Astrocyte (in vitro differentiated cells and primary cell): ENCODE measurements at regions not wholly inside any gene's neighbourhood (a gene's known extent, or its start where the extent isn't known, plus 50 kb on each side); places are given as distances from the start of the nearest gene placed in this dataset.

ENCODE experiments used
- DNase-seq: peaks from one replicate; pipeline ENCODE4 v3.0.0-alpha.2; 2010; ENCODE audit warnings: low read depth
- FAIRE-seq: peaks from 2 replicates; lab custom pipeline; 2011; peaks lifted over from hg19 to GRCh38; lab: Jason Lieb, UNC
- H2AFZ ChIP-seq: 2 replicates; pipeline ENCODE4 v1.6.0; 2012; ENCODE audit warnings: low read depth, low read length, inconsistent platforms
- H3K27ac ChIP-seq: 2 replicates; pipeline ENCODE4 v1.5.1; 2011; ENCODE audit warnings: low read depth, low read length, inconsistent platforms
- H3K27me3 ChIP-seq: 2 replicates; pipeline ENCODE4 v1.6.0; 2011; ENCODE audit warnings: low read length, inconsistent platforms; ENCODE audit not compliant: insufficient read depth
- H3K36me3 ChIP-seq: 2 replicates; pipeline ENCODE4 v1.5.1; 2011; ENCODE audit warnings: low read length, inconsistent platforms; ENCODE audit not compliant: insufficient read depth
- H3K4me1 ChIP-seq: 2 replicates; pipeline ENCODE4 v1.5.1; 2011; ENCODE audit warnings: low read length, inconsistent platforms; ENCODE audit not compliant: insufficient read depth
- H3K4me2 ChIP-seq: 2 replicates; pipeline ENCODE4 v1.6.0; 2012; ENCODE audit warnings: low read length, inconsistent platforms
- H3K4me3 ChIP-seq: 2 replicates; pipeline ENCODE4 v1.5.1; 2011; ENCODE audit warnings: low read depth, mild to moderate bottlenecking, low read length, inconsistent platforms; ENCODE audit not compliant: insufficient read depth
- H3K79me2 ChIP-seq: 2 replicates; pipeline ENCODE4 v1.6.0; 2012; ENCODE audit warnings: mild to moderate bottlenecking, low read length, inconsistent platforms; ENCODE audit not compliant: insufficient read depth
- H3K9ac ChIP-seq: 2 replicates; pipeline ENCODE4 v1.6.0; 2012; ENCODE audit warnings: mild to moderate bottlenecking, low read length, inconsistent platforms
- H3K9me3 ChIP-seq: 2 replicates; pipeline ENCODE4 v1.5.1; 2012; ENCODE audit warnings: low read depth, mild to moderate bottlenecking, low read length, inconsistent platforms; ENCODE audit not compliant: insufficient read depth
- H4K20me1 ChIP-seq: 2 replicates; pipeline ENCODE4 v1.6.0; 2012; ENCODE audit warnings: low read length, inconsistent platforms; ENCODE audit not compliant: insufficient read depth
- H3K27ac Mint-ChIP-seq: one replicate; pipeline ENCODE4 v1.8.0; 2021; ENCODE audit warnings: mild to moderate bottlenecking, mixed read lengths; ENCODE audit not compliant: unreplicated experiment
- H3K27me3 Mint-ChIP-seq: one replicate; pipeline ENCODE4 v1.8.0; 2021; ENCODE audit warnings: low read depth, mixed read lengths; ENCODE audit not compliant: unreplicated experiment
- H3K36me3 Mint-ChIP-seq: one replicate; pipeline ENCODE4 v1.8.0; 2021; ENCODE audit warnings: low read depth, mixed read lengths; ENCODE audit not compliant: unreplicated experiment
- H3K4me1 Mint-ChIP-seq: one replicate; pipeline ENCODE4 v1.8.0; 2021; ENCODE audit warnings: low read depth, mixed read lengths; ENCODE audit not compliant: unreplicated experiment
- H3K4me3 Mint-ChIP-seq: one replicate; pipeline ENCODE4 v1.8.0; 2021; ENCODE audit warnings: mild to moderate bottlenecking, moderate library complexity, mixed read lengths; ENCODE audit not compliant: unreplicated experiment
- H3K9me3 Mint-ChIP-seq: one replicate; pipeline ENCODE4 v1.8.0; 2021; ENCODE audit warnings: mild to moderate bottlenecking, mixed read lengths; ENCODE audit not compliant: unreplicated experiment
- EZH2 ChIP-seq: IDR thresholded peaks from 2 replicates; pipeline ENCODE4 v1.6.1; 2012; ENCODE audit warnings: mild to moderate bottlenecking, low read length, inconsistent platforms; ENCODE audit not compliant: insufficient read depth
- TF ChIP-seq, protein P1 (sequence below): IDR thresholded peaks from 2 replicates; pipeline ENCODE4 v1.5.1; 2011; ENCODE audit warnings: low read depth, mild to moderate bottlenecking, inconsistent platforms, low read length, moderate library complexity; ENCODE audit not compliant: insufficient read depth

DNA sequence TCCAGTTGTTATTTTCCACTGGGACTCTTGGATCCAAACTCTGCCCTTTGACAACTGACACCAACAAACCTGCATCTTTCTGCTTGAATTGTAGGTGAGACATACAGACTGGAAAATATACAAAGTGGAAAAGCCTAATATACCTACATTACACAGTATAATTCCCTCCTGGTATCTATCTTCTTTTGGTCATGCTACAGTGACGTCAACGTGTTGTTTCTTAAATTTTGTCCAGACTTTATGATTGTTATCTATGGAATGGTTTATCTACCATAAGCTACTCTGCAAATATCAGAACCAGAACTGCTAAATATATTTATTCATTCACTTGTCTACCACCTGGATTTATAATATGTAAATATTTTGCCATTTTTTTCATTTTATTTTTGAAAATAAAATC, 264.3 kb upstream of the ZPLD1 start:
- Mint-ChIP-seq H3K27ac (no peak overlapping the region), H3K36me3 (no peaks in the 10 kb centered on the region), H3K9me3 (no peaks in the 10 kb centered on the region), H3K27me3 (no peaks in the 10 kb centered on the region), H3K4me3 (no peak overlapping the region), H3K4me1 (peaks cover 2% of the 10 kb centered on the region)
- Histone ChIP-seq H3K27me3 (no peaks in the 10 kb centered on the region), H3K4me3 (no peak overlapping the region), H2AFZ (no peak overlapping the region), H3K4me1 (peaks cover 20% of the 10 kb centered on the region), H3K27ac (no peak overlapping the region), H3K79me2 (no peaks in the 10 kb centered on the region), H3K36me3 (no peaks in the 10 kb centered on the region), H4K20me1 (no peaks in the 10 kb centered on the region), H3K9ac (no peak overlapping the region), H3K4me2 (no peak overlapping the region), H3K9me3 (no peaks in the 10 kb centered on the region)
- TF ChIP-seq, protein P1, sequence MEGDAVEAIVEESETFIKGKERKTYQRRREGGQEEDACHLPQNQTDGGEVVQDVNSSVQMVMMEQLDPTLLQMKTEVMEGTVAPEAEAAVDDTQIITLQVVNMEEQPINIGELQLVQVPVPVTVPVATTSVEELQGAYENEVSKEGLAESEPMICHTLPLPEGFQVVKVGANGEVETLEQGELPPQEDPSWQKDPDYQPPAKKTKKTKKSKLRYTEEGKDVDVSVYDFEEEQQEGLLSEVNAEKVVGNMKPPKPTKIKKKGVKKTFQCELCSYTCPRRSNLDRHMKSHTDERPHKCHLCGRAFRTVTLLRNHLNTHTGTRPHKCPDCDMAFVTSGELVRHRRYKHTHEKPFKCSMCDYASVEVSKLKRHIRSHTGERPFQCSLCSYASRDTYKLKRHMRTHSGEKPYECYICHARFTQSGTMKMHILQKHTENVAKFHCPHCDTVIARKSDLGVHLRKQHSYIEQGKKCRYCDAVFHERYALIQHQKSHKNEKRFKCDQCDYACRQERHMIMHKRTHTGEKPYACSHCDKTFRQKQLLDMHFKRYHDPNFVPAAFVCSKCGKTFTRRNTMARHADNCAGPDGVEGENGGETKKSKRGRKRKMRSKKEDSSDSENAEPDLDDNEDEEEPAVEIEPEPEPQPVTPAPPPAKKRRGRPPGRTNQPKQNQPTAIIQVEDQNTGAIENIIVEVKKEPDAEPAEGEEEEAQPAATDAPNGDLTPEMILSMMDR: no peak
- TF ChIP-seq EZH2: no peak
- FAIRE-seq (no peak), DNase-seq (no peak)

DNA sequence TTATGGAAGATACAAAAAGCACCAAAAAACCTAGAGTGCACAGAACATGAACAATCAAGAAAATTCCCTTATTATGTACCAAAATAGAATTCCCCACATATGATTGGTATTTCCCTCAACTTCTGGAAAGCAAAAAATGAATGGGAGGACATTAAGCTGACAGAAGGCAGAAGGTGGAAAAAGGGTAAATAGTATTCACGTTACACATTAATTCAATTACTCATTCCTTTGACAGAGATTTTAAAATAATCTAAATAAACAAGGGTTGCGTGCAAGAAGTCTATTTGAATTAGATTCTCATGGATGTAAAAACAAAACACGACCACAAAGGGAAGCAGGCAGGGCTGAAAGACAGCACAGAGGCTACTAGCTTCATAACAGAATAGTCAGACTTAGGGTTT, 260.5 kb upstream of the ZPLD1 start:
- Histone ChIP-seq H4K20me1 (no peaks in the 10 kb centered on the region), H3K79me2 (no peaks in the 10 kb centered on the region), H3K4me3 (no peak overlapping the region), H3K4me1 (peaks cover 30% of the 10 kb centered on the region), H3K27ac (peak overlapping the region; percentile 93), H3K9me3 (no peaks in the 10 kb centered on the region), H2AFZ (no peak overlapping the region), H3K4me2 (peak overlapping the region; percentile 66), H3K9ac (peak overlapping the region; percentile 71), H3K27me3 (no peaks in the 10 kb centered on the region), H3K36me3 (no peaks in the 10 kb centered on the region)
- H3K4me3 Mint-ChIP-seq: no peak overlapping the region
- DNase-seq: peak; percentile 85
- no peak for FAIRE-seq
- no peaks in the 10 kb centered on the region for H3K9me3 Mint-ChIP-seq
- H3K4me1 Mint-ChIP-seq: peaks cover 4% of the 10 kb centered on the region
- no peaks in the 10 kb centered on the region for H3K36me3 Mint-ChIP-seq
- no peak overlapping the region for H3K27ac Mint-ChIP-seq
- TF ChIP-seq EZH2: no peak
- TF ChIP-seq, protein P1: no peak
- H3K27me3 Mint-ChIP-seq: no peaks in the 10 kb centered on the region

DNA sequence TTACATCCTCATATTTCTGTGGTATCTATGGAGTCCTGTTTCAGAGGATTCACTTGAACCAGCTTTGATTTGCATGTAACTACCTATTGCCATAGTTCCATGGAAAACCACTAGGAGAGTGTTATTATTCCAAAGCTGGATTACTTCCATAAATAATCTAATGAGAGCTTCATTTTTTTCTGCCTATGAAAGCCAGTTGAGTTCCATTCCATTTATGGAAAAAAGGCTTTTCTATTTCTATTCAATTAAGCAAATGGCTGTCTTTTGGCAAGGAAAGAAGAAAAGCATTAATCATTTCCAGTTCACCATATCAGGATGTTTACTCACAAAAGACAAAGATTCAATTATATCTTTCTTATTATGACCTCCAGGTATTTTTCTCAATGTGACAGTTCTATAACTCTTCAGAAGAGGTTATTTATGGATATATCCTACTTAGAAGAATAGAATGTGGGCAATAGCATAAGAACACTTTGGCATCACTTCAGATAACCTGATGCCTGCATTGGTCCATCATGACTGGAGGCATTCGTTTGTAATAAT, 259.9 kb upstream of the ZPLD1 start:
- peaks cover 36% of the 10 kb centered on the region for H3K4me1 ChIP-seq
- no peaks in the 10 kb centered on the region for H3K27me3 ChIP-seq
- no peaks in the 10 kb centered on the region for H3K27me3 Mint-ChIP-seq
- no peak overlapping the region for H2AFZ ChIP-seq
- H3K4me3 ChIP-seq: no peak overlapping the region
- H3K27ac Mint-ChIP-seq: no peak overlapping the region
- H3K4me2 ChIP-seq: peak overlapping the region; percentile 66
- DNase-seq (peak; percentile 45), FAIRE-seq (no peak)
- no peaks in the 10 kb centered on the region for H3K79me2 ChIP-seq
- peaks cover 8% of the 10 kb centered on the region for H3K4me1 Mint-ChIP-seq
- H3K9me3 ChIP-seq: no peaks in the 10 kb centered on the region
- H3K9ac ChIP-seq: peak overlapping the region; percentile 71
- H4K20me1 ChIP-seq: no peaks in the 10 kb centered on the region
- TF ChIP-seq, protein P1: peak; percentile 13
- no peak for TF ChIP-seq EZH2
- no peaks in the 10 kb centered on the region for H3K9me3 Mint-ChIP-seq
- no peaks in the 10 kb centered on the region for H3K36me3 Mint-ChIP-seq
- H3K27ac ChIP-seq: peak overlapping the region; percentile 93
- no peak overlapping the region for H3K4me3 Mint-ChIP-seq
- H3K36me3 ChIP-seq: no peaks in the 10 kb centered on the region
